Lower leg skin (tissue), 4 donors: ENCODE measurements at regions not wholly inside any gene's neighbourhood (a gene's known extent, or its start where the extent isn't known, plus 50 kb on each side); places are given as distances from the start of the nearest gene placed in this dataset.

Source experiments
- DNase-seq, 2 donors: peaks; one replicate each; pipeline ENCODE4 v3.0.0-alpha.2; 2019; ENCODE audit warnings: low spot score in 2 of 2
- H3K4me3 ChIP-seq: fragments of 200-600 bp; sonication (generic); 2 replicates; pipeline ENCODE4 v1.5.1; 2017; ENCODE audit warnings: mild to moderate bottlenecking, low read depth; ENCODE audit not compliant: poor library complexity, severe bottlenecking
- POLR2A ChIP-seq, 2 donors: fragments of 450-650 bp; IDR thresholded peaks; one replicate each; pipeline ENCODE4 v1.6.1; 2016 to 2017; ENCODE audit warnings: antibody characterized with exemption in 2 of 2, mild to moderate bottlenecking in 1 of 2, moderate library complexity in 1 of 2
- whole genome bisulfite sequencing, 2 donors: methylation state at CpG; one replicate each; pipeline ENCODE4 v1.1.5; 2018; 5-methylcytosine and 5-hydroxymethylcytosine counted together
- intact Hi-C: fragments of 100-400 bp; cut with DNase I; formaldehyde crosslinking; loops from one replicate; pipeline ENCODE4 v1.15.0; 2023; ENCODE audit warnings: low total_unique reads
- TF ChIP-seq, protein P1 (sequence below), 3 donors: fragments of 450-650 bp; IDR thresholded peaks; one replicate each; pipeline ENCODE4 v1.5.1; 2016; ENCODE audit warnings: antibody characterized with exemption in 3 of 3, mild to moderate bottlenecking in 3 of 3, moderate library complexity in 2 of 3

GRCh38 chrX:44025555-44025954 is 52.4 kb upstream of the NDP start:
- intact Hi-C loops: no loop called here
- DNase-seq: no peak
- no peak overlapping the region for H3K4me3 ChIP-seq
- no peak for TF ChIP-seq POLR2A (IDR thresholded peaks at IDR 0.05)
- TF ChIP-seq, protein P1, sequence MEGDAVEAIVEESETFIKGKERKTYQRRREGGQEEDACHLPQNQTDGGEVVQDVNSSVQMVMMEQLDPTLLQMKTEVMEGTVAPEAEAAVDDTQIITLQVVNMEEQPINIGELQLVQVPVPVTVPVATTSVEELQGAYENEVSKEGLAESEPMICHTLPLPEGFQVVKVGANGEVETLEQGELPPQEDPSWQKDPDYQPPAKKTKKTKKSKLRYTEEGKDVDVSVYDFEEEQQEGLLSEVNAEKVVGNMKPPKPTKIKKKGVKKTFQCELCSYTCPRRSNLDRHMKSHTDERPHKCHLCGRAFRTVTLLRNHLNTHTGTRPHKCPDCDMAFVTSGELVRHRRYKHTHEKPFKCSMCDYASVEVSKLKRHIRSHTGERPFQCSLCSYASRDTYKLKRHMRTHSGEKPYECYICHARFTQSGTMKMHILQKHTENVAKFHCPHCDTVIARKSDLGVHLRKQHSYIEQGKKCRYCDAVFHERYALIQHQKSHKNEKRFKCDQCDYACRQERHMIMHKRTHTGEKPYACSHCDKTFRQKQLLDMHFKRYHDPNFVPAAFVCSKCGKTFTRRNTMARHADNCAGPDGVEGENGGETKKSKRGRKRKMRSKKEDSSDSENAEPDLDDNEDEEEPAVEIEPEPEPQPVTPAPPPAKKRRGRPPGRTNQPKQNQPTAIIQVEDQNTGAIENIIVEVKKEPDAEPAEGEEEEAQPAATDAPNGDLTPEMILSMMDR (IDR thresholded peaks at IDR 0.05): no peak
- WGBS, 2 donors: 25 to 45% methylated on average over 1 of the region's 1 CpG
